Retinal pigment epithelial cell (primary cell): ENCODE measurements at regions not wholly inside any gene's neighbourhood (a gene's known extent, or its start where the extent isn't known, plus 50 kb on each side); places are given as distances from the start of the nearest gene placed in this dataset.

Experiments used
- DNase-seq: peaks from one replicate; pipeline ENCODE4 v3.0.0-alpha.2; 2010; ENCODE audit warnings: low read depth
- H3K4me3 ChIP-seq: 2 replicates; pipeline ENCODE4 v1.5.1; 2011; ENCODE audit warnings: mild to moderate bottlenecking, low read length, control low read depth, moderate library complexity
- CTCF ChIP-seq: conservative IDR thresholded peaks from 2 replicates; pipeline ENCODE4 v1.5.1; 2011; ENCODE audit warnings: low read depth, low read length, control low read depth, inconsistent platforms

- no peak for DNase-seq
- TF ChIP-seq CTCF = no peak
- no peak overlapping the region for H3K4me3 ChIP-seq
Measured at GRCh38 chr12:126108247-126108646, 1043.0 kb downstream of the AACS start.

- no peak for TF ChIP-seq CTCF
- no peak for DNase-seq
- H3K4me3 ChIP-seq = no peak overlapping the region
Measured at GRCh38 chr12:126112141-126112540, 1046.9 kb downstream of the AACS start.

GRCh38 chr12:126112849-126113248 lies 1047.6 kb downstream of the AACS start:
- no peak overlapping the region for H3K4me3 ChIP-seq
- DNase-seq = no peak
- TF ChIP-seq CTCF = no peak

DNA sequence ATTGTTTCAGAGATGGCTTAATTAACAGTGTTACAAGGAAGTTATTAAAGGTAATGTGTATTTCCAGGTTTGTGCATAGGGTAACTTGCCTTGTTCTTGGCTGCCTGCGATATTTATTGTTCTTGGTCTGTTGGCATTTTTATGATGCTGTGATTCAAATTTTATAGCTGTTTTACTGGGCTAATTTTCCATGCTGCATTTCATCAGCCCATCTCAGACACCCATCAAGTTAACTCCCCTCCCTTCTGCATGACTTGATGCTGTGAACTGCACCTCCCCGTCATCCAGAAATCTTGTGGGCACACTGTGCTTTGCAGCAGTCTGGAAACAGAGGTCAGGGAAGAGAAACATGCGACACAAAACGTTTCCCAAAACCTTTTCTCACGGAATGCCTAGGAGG lies 1049.2 kb downstream of the AACS start:
- H3K4me3 ChIP-seq = no peak overlapping the region
- no peak for TF ChIP-seq CTCF
- no peak for DNase-seq

DNA sequence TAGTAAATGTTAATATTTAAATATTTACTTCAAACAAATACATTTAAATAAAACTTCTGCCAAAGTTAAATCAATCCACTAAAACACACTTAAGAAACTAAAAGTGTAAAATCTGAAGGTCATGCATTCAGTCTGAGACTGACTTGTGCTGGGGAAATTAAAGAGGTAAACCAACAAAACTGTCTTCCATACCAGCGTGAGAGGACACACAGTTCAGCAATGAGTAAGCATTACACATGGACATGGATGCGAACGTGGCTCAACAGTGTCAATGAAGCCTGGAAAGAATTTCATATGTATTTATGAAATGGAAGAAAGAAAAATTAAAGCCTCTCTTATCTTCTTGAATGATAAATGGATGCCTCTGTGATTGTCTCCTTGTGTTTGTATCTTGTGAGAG lies 1052.3 kb downstream of the AACS start:
- no peak overlapping the region for H3K4me3 ChIP-seq
- no peak for TF ChIP-seq CTCF
- no peak for DNase-seq

DNA sequence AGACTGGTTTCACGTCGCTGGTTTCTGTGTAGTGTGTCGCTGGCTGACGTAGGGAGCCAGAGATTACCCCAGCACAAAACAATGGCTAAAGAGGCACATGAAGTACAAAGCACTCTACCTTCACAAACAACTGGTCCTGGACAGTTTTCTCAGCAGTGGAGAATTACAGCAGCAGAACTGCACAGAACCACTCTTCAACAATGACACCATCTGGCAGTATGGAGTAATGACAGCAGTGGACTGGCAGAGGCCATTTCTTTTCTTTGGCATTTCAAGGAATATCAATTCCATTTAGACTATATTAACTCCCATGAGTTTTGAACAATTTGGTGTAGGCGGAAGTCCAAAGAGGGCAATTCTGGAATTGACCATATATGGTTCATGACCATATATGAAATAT lies 1074.1 kb downstream of the AACS start:
- DNase-seq = no peak
- H3K4me3 ChIP-seq = no peak overlapping the region
- peak; percentile 32 for TF ChIP-seq CTCF

GRCh38 chr12:126144603-126145002 lies 1079.4 kb downstream of the AACS start:
- no peak for TF ChIP-seq CTCF
- no peak for DNase-seq
- H3K4me3 ChIP-seq = no peak overlapping the region
